PC-9 (cell line): ENCODE measurements at regions not wholly inside any gene's neighbourhood (a gene's known extent, or its start where the extent isn't known, plus 50 kb on each side); places are given as distances from the start of the nearest gene placed in this dataset.

Experiments
- CTCF ChIP-seq: fragments of 200-600 bp; sonication (generic); conservative IDR thresholded peaks from 2 replicates; pipeline ENCODE4 v1.6.1; 2017; ENCODE audit warnings: mixed run types, antibody characterized with exemption, mild to moderate bottlenecking, moderate library complexity
- EZH2 ChIP-seq: fragments of 200-600 bp; sonication (generic); IDR thresholded peaks from 2 replicates; pipeline ENCODE4 v1.8.0; 2017; ENCODE audit warnings: antibody characterized with exemption, low read depth

GRCh38 chr14:39483682-39484081 is 51.4 kb upstream of the FBXO33 start:
- TF ChIP-seq CTCF (no peak), EZH2 (no peak)
